ENCODE measurements at regions not wholly inside any gene's neighbourhood (a gene's known extent, or its start where the extent isn't known, plus 50 kb on each side); places are given as distances from the start of the nearest gene placed in this dataset.
"Not testable (repeated sequence)": the region's sequence is repeated elsewhere in the genome, so short reads cannot be mapped to it uniquely, and the experiment has no call there.

- H3K4me3 ChIP-seq (ENCODE audit: low read depth, low read length) = no peak overlapping the region
- H3K27ac ChIP-seq (ENCODE audit: low read depth, low read length) = no peak overlapping the region
- no peaks in the 10 kb centered on the region for H3K36me3 ChIP-seq (ENCODE audit: control insufficient read depth, insufficient read depth, low read length)
- no peaks in the 10 kb centered on the region for H3K9me3 ChIP-seq (ENCODE audit: control insufficient read depth, insufficient read depth, low read length)
- H3K4me1 ChIP-seq (ENCODE audit: control insufficient read depth, insufficient read depth, low read length) = no peaks in the 10 kb centered on the region
- WGBS (ENCODE audit: insufficient coverage) = no CpG with 5 or more reads among the region's 2 CpGs
- no peaks in the 10 kb centered on the region for H3K27me3 ChIP-seq (ENCODE audit: control insufficient read depth, insufficient read depth, low read length)
- DNase-seq (ENCODE audit: low read depth in 4 of 6, low spot score in 6 of 6) = no peak
These were observed 77.3 kb upstream of the TMTC2 start for GRCh38 chr12:82609234-82609914.

GRCh38 chr12:82619644-82620043, 67.1 kb upstream of the TMTC2 start:
- Histone ChIP-seq H3K27ac (ENCODE audit: low read depth, low read length) (no peak overlapping the region), H3K9me3 (ENCODE audit: control insufficient read depth, insufficient read depth, low read length) (no peaks in the 10 kb centered on the region), H3K36me3 (ENCODE audit: control insufficient read depth, insufficient read depth, low read length) (no peaks in the 10 kb centered on the region), H3K27me3 (ENCODE audit: control insufficient read depth, insufficient read depth, low read length) (no peaks in the 10 kb centered on the region), H3K4me3 (ENCODE audit: low read depth, low read length) (no peak overlapping the region), H3K4me1 (ENCODE audit: control insufficient read depth, insufficient read depth, low read length) (no peaks in the 10 kb centered on the region)
- DNase-seq (ENCODE audit: low read depth in 4 of 6, low spot score in 6 of 6) = no peak
- WGBS (ENCODE audit: insufficient coverage) = 94% methylated on average over 2 of the region's 3 CpGs

- no peaks in the 10 kb centered on the region for H3K36me3 ChIP-seq (ENCODE audit: control insufficient read depth, insufficient read depth, low read length)
- H3K27me3 ChIP-seq (ENCODE audit: control insufficient read depth, insufficient read depth, low read length) = no peaks in the 10 kb centered on the region
- no peak for DNase-seq (ENCODE audit: low read depth in 4 of 6, low spot score in 6 of 6)
- no peaks in the 10 kb centered on the region for H3K4me1 ChIP-seq (ENCODE audit: control insufficient read depth, insufficient read depth, low read length)
- no peaks in the 10 kb centered on the region for H3K9me3 ChIP-seq (ENCODE audit: control insufficient read depth, insufficient read depth, low read length)
- H3K27ac ChIP-seq (ENCODE audit: low read depth, low read length) = no peak overlapping the region
- WGBS (ENCODE audit: insufficient coverage) = 88% methylated on average over 2 of the region's 3 CpGs
- no peak overlapping the region for H3K4me3 ChIP-seq (ENCODE audit: low read depth, low read length)
These were observed 65.8 kb upstream of the TMTC2 start for GRCh38 chr12:82620917-82621316.

- H3K9me3 ChIP-seq (ENCODE audit: control insufficient read depth, insufficient read depth, low read length) = no peaks in the 10 kb centered on the region
- H3K4me1 ChIP-seq (ENCODE audit: control insufficient read depth, insufficient read depth, low read length) = no peaks in the 10 kb centered on the region
- DNase-seq (ENCODE audit: low read depth in 4 of 6, low spot score in 6 of 6) = peak in 5 of 6 donors; percentile 17 to 78 (median 24)
- 25% methylated on average over 2 of the region's 3 CpGs for WGBS (ENCODE audit: insufficient coverage)
- H3K36me3 ChIP-seq (ENCODE audit: control insufficient read depth, insufficient read depth, low read length) = no peaks in the 10 kb centered on the region
- H3K27ac ChIP-seq (ENCODE audit: low read depth, low read length) = no peak overlapping the region
- H3K4me3 ChIP-seq (ENCODE audit: low read depth, low read length) = no peak overlapping the region
- no peaks in the 10 kb centered on the region for H3K27me3 ChIP-seq (ENCODE audit: control insufficient read depth, insufficient read depth, low read length)
These were observed 61.2 kb upstream of the TMTC2 start for GRCh38 chr12:82625523-82625922.

GRCh38 chr12:82627799-82628198, 58.9 kb upstream of the TMTC2 start:
- Histone ChIP-seq H3K9me3 (ENCODE audit: control insufficient read depth, insufficient read depth, low read length) (no peaks in the 10 kb centered on the region), H3K36me3 (ENCODE audit: control insufficient read depth, insufficient read depth, low read length) (no peaks in the 10 kb centered on the region), H3K4me3 (ENCODE audit: low read depth, low read length) (no peak overlapping the region), H3K27me3 (ENCODE audit: control insufficient read depth, insufficient read depth, low read length) (no peaks in the 10 kb centered on the region), H3K4me1 (ENCODE audit: control insufficient read depth, insufficient read depth, low read length) (no peaks in the 10 kb centered on the region), H3K27ac (ENCODE audit: low read depth, low read length) (no peak overlapping the region)
- 86% methylated on average over 2 of the region's 7 CpGs for WGBS (ENCODE audit: insufficient coverage)
- DNase-seq (ENCODE audit: low read depth in 4 of 6, low spot score in 6 of 6) = peak in 2 of 6 donors; percentile 11 to 17

GRCh38 chr12:82634495-82635258, 52.0 kb upstream of the TMTC2 start:
- not testable (repeated sequence) for H3K4me1 ChIP-seq (ENCODE audit: control insufficient read depth, insufficient read depth, low read length); DNase-seq (ENCODE audit: low read depth in 4 of 6, low spot score in 6 of 6); H3K27ac ChIP-seq (ENCODE audit: low read depth, low read length); H3K27me3 ChIP-seq (ENCODE audit: control insufficient read depth, insufficient read depth, low read length); H3K4me3 ChIP-seq (ENCODE audit: low read depth, low read length); H3K9me3 ChIP-seq (ENCODE audit: control insufficient read depth, insufficient read depth, low read length); H3K36me3 ChIP-seq (ENCODE audit: control insufficient read depth, insufficient read depth, low read length)
- WGBS (ENCODE audit: insufficient coverage) = 94% methylated on average over 5 of the region's 8 CpGs

GRCh38 chr12:82635263-82635662, 51.4 kb upstream of the TMTC2 start:
- H3K4me1 ChIP-seq (ENCODE audit: control insufficient read depth, insufficient read depth, low read length) = no peaks in the 10 kb centered on the region
- DNase-seq (ENCODE audit: low read depth in 4 of 6, low spot score in 6 of 6) = no peak
- H3K9me3 ChIP-seq (ENCODE audit: control insufficient read depth, insufficient read depth, low read length) = peaks cover 4% of the 10 kb centered on the region
- no peaks in the 10 kb centered on the region for H3K36me3 ChIP-seq (ENCODE audit: control insufficient read depth, insufficient read depth, low read length)
- WGBS (ENCODE audit: insufficient coverage) = 88% methylated on average over 8 of the region's 9 CpGs
- no peak overlapping the region for H3K27ac ChIP-seq (ENCODE audit: low read depth, low read length)
- H3K27me3 ChIP-seq (ENCODE audit: control insufficient read depth, insufficient read depth, low read length) = no peaks in the 10 kb centered on the region
- no peak overlapping the region for H3K4me3 ChIP-seq (ENCODE audit: low read depth, low read length)

Measured in spinal cord (tissue), 9 donors.